HG03520 (cell line): ENCODE measurements at regions not wholly inside any gene's neighbourhood (a gene's known extent, or its start where the extent isn't known, plus 50 kb on each side); places are given as distances from the start of the nearest gene placed in this dataset.
"Not testable (repeated sequence)": the region's sequence is repeated elsewhere in the genome, so short reads cannot be mapped to it uniquely, and the experiment has no call there.

ENCODE experiments used
- ATAC-seq: cut with Tn5 transposase; IDR thresholded peaks from one replicate; pipeline ENCODE4 v1.9.1; 2021; ENCODE audit warnings: mild to moderate bottlenecking, moderate library complexity; ENCODE audit not compliant: unreplicated experiment

DNA sequence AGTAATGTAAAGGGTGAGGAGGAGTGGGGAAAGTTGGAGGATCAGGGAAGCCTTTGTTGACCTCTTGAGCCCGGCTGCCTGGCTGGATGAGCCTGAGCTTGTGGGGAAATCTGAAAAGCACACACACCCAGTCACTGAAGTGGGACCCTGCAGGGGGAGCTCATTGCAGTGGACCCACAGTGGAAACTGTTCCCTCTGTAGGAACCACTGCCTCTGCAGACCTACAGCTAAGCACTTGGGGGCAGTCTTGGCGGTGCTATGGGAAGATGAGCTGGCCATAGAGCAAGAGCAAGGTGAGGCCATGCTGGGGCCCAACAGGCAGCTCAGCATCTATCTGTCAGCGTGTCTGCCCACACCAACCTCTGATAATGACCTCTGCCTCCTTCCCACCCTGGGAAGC, 294.8 kb downstream of the TSHZ3 start:
- no peak for ATAC-seq

DNA sequence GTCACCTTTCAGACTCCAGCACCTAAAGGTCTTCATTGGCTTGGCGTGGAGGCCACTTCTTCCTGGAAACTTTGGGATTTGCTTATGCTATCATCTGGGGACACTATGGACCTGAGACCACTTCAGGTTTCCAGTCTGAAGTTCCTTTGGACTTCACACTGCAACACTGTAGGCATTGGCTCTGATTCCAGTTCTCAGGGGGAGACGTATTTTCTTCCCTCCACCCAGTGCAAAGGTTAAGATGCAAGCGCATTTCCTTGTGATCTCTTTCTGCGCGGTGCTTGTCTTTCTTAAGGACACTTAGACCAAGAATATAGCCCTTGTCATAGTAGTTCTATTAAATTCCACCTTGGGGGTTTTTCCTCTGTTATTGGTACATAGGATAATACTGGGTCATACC, 299.8 kb downstream of the TSHZ3 start:
- no peak for ATAC-seq

DNA sequence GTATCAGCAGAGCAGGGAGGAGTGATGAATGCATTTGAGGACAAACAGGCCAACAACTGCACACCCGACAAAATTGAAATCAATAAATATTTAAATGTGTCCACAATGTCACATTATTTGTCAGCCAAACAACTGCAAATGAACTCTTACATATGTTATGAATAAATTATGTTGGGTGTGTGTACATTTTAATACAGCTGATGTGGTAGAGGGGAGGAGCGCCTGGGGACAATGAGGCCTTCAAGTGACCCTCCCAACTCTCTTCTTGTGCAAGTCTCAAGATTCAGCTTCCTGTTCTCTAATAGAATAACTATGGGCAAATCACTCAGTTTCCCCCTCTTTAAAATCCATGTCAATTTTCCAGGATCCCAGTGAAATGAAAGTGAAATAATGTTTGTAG, 303.2 kb downstream of the TSHZ3 start:
- ATAC-seq, result no peak

DNA sequence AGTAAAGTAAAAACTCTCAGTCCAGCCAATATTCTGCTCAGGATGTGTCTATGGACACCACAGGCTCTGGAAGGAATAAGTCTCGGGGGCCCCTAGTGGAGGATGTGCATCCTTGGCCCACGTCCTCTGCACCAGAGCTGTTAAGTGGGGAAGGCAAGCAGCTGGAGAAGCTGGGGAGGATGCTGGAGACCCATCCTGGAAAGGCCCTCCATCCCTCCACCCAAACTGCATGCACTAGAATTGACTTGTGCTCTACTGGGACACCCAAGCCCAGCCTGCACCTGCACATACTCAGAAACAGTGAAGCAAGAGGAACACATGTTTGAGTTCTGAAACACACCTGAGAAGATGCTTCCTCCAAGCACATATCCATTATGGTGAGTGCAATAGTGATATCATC, 307.8 kb downstream of the TSHZ3 start:
- ATAC-seq, result no peak

DNA sequence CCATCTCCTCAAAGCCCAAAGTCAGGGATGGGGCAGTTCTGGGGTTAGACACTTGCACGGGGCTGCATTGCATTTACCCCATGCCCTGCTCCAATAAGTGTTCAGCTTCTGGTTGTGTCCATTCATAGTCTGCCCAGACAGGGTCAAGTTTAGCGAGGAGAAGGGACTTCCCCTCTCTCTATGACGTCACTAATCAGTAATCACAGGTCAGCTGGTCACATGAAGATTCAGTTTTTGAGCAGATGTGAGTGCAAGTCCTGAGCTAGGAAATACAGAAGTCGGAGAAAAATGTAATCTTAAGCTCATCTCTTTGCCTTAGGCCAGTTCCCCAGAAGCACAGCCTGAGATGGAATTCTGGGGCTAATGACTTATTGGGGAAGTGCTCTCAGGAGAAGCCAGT, 310.1 kb downstream of the TSHZ3 start:
- ATAC-seq, result no peak

DNA sequence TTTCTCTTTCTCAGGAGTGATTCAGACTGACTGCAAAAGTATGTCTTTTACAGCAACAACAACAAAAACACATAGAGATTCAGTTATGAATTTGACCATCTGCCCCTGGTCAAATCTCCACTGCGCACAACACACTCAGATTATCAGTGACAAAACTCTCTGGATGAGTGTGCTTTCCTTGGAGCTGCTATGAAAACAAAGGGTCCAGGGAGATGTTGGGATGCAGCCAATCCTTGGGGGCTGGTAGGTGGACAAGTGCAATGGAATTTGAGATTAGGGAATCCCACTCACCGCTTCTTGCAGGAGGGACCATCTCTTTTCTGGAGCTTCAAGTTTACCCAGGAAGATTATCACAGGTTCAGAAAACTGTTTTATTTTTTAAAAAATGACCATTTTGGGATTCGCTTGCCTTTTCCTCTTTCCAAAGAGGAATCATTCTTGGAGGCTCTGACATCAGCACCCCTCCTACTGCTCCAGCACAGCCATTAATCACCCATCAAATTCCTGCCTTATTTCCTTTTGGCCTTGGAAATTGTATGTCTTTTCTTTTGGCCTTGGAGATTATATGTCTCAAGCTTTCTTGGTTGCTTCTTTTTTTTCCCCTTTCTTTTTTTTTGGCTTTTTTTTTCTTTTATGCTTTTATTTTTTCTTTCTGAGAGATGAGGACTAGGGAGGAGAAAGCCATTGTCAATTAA, 311.8 kb downstream of the TSHZ3 start:
- ATAC-seq, result no peak

DNA sequence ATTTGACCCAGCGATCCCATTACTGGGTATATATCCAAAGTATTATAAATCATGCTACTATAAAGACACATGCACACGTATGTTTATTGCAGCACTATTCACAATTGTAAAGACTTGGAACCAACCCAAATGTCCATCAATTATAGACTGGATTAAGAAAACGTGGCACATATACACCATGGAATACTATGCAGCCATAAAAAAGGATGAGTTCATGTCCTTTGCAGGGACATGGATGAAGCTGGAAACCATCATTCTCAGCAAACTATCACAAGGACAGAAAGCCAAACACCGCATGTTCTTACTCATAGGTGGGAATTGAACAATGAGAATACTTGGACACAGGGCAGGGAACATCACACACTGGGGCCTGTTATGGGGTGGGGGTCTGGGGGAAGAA, 317.8 kb downstream of the TSHZ3 start:
- not testable (repeated sequence) for ATAC-seq

DNA sequence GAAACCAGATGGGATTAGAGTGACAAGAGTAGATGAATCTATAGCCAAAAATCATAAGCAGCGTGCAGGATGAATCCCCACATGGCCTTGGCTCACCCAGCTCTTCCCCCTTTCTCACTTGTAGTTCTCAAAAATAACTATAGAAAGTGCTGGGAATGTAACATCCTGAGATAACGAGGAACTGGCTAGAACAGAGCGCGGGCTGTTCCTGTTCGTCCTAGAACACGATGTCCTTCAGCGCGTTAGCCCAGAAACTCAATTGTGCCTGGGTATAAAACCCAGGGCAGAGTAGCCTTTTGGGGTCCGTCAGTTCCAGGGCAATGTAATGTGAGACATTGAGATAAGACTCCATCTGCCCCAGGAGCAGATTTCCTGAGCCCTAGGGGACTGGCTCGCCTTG, 326.2 kb downstream of the TSHZ3 start:
- ATAC-seq, result no peak

DNA sequence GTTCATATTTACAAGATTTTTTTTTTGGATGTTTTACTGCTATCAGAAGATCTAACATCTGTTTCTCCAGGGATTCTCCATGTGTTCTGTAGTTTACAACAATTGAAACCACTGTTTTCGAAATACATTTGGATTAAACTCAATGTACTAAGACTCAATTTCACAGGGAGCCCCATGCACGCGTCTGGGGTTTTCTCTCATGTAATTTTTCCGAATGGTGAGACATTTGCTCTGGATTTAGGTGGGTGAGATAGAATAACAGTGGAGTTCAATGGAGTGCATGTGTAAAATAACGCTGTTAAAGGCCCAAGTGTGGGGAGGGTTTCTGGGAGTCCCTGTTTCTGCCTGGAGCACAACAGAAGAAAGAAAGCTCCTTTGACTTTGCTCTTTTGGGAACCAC, 330.3 kb downstream of the TSHZ3 start:
- ATAC-seq, result no peak

DNA sequence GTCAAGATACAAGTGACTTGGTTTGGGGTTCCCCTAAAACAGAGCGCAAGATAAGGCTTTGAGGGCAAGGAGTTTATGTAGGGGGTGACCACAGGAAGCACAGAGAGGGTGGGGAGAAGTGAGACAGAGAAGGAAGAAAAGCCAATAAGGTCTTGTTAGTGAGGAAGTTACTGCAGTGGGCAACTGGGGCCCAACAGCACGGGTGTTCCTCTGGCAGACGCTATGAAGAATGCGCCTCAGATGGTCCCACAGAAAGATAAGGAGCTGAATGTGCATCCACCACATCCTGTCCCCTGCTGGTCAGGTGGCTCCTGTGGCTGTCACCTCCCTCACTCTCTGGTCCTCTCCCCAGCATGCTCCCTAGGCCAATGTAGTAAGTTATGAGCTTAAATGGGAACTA, 333.5 kb downstream of the TSHZ3 start:
- no peak for ATAC-seq

DNA sequence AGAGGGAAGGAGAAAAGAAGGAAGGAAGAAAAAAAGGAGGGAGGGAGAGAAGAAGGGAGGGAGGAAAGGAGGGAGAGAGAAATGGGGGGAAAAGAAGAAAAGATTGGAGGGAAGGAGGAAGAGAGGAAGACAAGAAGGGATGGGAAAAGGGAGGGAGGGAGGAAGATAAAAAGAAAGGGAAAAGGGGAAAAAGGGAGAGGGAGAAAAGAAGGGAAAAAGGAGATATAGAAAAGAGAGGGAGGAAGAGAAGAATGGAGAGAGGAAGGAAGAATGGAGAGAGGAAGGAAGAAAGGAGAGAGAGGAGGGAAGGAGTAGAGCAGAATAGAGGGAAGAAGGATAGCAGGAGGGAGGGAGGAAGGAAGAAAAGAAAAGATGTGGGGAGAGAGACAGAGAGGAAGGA, 334.6 kb downstream of the TSHZ3 start:
- ATAC-seq, result no peak

DNA sequence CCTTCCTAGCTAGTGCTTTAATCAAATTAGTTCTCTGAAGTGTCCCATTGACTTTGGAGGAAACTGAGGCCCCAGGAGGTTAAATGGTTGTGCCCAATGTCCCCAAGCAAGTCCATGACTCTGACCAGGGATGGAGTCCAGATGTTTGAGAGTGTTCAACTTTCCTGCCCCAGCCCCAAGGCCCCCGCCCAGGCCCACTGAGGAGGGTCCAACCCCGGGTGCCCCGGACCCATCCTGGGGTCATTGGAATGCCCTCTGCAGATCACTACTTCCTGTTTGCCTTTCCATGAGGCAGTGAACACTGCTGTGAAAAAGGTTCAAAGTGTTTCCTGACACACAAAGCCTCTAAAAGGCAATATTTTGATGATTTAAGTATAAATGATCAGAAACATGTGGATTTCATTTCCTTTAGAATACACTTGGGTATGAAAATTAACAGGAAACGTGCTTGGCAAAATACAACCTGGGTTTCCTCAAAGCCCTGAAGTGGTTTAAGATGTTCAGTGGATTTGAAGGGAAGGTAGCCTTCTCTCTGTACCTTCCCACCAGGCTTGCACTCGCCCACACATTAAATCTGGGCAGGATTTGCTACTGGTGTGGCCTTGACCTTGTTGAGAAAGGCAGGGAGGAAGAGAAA, 335.7 kb downstream of the TSHZ3 start:
- ATAC-seq, result no peak

DNA sequence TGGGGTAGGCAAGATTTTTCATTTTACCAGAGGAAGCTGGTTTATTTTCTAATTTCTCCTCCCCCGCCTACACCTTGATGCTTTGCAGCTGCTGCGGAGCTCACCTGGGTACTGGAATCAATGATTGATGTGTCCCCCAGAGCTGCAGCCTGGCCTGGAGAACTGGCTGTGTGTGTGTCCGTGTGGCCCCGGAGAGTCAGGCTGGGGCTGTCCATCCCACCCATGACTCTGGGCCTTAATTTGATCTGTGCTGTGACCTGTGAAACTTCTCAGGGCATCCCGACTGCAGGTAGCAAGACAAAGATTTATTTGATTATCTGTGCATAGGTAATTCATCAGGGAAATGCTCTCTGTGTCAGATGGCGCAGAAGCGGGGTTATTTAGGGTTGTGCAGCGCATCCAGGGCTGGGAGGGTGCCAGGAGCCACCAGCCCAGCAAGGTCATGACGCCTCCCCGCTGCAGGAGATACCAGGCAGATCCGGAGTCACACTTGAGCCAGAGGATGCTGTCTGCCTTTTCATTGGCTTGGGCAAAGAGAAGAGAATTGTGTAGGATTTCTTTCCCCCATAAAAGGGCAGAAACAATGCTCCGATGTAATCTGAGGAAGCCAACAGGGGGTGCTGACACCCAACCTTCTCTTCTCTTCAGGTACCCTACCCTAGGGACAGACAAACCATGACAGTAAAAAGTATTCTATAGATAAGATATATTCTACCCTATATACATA, 346.6 kb downstream of the TSHZ3 start:
- ATAC-seq, result no peak

DNA sequence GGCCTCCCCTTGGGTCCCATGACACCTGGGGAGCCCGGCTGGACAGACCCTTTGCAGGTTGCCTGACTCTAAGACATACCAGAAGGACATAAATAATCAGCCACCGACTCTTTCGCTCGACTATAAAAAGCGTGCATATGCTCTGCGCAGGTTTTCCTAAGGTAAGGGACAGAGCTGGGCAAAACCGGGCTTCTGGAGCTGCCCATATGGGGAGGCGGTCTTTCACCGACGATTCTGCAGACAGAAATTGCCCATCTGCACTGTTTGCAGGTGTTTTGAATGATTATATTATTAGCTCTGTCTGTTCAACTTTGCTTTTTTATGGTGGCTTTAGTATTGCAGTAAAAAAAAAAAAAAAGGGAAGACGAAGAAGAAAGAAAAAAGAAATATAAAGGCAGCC, 347.2 kb downstream of the TSHZ3 start:
- no peak for ATAC-seq

DNA sequence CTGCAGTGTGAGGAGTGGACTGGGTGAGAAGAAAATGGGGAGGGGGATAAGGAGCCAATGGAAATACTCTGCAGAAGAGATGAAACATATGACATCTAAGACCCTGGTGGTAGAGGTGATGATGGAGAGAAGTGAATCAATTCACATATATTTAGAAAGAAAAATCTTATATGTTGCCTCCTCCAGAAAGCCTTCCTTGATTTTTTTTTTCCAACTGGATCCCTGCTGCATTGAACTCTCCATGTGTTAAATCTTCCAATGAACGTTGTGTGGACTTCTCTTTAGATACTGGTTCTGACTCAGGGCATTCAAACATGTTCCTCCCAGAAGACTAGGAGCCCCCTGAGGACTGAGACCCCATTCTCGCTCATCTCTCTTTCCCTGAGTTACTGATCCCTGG, 348.3 kb downstream of the TSHZ3 start:
- ATAC-seq, result no peak

DNA sequence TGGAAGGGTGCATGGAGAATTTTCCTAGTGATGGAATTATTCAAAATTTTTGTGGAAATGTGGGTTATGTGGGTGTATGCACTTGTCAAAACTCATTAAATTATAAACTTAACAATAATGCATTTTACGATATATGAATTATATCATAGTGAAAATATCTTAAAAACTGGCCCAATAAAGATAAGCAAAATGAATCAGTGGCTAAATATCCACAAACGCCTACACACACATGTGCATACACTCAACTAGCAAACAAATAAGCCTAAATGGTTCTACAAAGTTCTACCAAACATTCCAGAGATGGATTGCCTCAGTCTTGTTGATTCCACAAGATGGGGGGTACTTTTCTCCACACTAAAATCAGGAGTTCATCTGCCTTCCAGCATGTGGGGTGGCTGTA, 349.5 kb downstream of the TSHZ3 start:
- no peak for ATAC-seq

DNA sequence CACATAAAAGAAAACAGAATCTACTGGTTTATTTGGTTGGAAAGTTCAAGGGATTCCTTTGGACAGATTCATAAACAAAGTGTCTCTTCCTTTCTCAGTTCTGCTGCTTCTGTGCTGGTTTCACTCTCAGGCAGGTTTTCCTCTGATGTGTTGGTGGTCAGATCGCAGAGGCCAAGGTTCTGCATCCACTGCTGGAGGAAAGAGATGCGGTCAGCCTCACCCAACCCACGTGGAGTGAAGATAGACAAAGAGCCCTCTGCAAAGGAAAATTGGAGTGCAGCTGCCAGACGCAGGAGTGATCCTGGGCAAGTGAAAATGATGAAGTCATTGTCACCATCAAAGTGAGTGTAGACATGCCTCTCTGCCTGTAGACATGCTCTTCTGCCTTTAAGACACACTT, 352.0 kb downstream of the TSHZ3 start:
- ATAC-seq, result no peak

DNA sequence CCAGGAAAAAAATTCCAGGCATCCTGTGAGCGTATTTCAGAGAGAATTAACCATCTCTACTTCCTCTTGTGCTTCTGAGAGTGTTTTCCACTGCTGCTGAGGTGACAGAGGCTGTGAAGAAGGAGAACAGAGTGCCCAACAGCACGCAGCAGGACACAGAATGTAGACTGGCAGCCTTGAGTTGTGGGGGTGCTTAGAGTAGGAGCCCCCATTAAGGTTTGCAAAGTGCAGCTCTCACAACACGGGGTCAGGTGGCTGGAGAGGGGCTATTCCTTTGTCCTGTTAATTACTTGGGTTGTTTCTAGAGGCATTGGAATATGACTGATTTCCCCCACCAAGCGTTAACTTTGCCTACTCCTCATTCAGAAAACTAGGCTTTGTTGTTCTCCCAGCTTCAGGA, 370.6 kb downstream of the TSHZ3 start:
- ATAC-seq, result no peak

DNA sequence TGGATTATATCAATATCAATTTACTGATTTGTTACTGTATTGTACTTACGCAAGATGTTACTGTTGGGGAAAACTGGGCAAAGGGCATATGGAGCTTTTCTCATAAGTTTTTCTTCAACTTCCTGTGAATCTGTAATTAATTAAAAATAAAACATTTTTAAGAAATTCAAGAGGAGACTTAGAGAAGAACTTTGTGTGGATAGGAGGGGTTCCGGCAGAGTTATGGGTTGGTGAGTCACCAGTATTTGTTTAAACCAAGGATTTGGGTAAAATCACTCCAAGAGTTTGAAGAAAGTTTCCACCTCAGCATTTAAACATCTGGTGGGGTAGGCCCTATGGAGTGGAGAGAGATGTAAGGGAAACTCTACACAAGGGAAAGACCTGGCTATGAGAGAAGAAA, 379.6 kb downstream of the TSHZ3 start:
- ATAC-seq, result no peak

DNA sequence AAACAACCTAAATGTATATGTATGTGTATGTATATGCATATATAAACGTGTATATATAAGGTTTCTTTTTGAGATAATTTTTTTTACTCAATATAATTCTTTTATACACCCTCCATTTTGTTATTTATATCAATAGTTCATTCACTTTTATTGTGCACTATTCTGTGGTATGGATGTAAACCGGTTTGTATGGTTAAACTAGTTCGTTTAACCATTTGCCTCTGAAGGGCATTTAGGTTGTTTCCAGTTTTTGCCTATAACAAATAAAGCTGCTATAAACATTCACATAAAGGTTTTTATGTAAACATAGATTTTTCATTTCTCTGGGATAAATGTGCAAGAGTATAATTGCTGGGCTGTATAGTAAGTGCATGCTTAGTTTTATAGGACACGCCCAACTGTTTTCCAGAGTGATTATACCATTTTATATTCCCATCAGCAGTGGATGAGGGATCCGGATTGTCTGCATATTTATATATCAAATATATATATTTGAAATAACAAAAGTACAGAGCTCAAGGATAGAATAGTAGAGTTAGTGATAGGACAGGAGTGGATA, 380.3 kb downstream of the TSHZ3 start:
- no peak for ATAC-seq

DNA sequence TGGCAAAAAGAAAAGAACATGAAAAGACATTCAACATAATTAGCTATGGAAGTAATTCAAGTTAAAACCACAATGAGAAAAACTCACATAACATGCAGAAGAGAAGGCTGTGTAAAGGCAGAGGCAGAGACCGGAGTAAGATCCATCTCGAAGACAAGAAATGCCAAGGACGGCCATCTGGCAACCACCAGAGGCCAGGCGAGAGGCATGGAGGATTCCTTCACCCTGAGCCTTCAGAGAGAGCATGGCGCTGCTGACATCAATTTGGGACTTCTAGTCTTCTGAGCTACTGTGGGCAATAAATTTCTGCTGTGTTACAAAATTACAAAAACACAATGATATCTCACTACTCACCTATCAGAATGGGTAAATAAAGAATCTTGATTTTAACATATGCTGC, 381.0 kb downstream of the TSHZ3 start:
- no peak for ATAC-seq

DNA sequence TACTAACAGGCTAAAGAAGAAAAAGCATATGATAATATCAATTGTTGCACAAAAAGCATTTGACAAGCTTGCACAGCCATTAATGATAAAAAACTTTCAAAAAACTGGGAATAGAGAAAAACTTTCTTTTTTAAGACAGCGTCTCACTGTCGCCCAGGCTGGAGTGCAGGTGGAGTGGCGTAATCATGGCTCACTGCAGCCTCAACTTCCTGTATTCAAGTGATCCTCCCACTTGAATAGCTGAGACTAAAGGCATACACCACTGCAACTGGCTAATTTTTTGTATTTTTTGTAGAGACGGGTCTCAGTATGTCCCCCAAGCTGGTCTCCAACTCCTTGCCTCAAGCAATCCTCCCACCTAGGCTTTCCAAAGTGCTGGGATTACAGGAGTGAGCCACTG, 382.8 kb downstream of the TSHZ3 start:
- ATAC-seq, result no peak
